NT2/D1 (cell line): ENCODE measurements at regions not wholly inside any gene's neighbourhood (a gene's known extent, or its start where the extent isn't known, plus 50 kb on each side); places are given as distances from the start of the nearest gene placed in this dataset.

Source experiments
- SUZ12 ChIP-seq: IDR thresholded peaks from 2 replicates; pipeline ENCODE4 v1.6.1; 2011; ENCODE audit not compliant: insufficient read length, insufficient read depth; ENCODE audit errors: extremely low read depth
- YY1 ChIP-seq: IDR thresholded peaks from 2 replicates; pipeline ENCODE4 v1.6.1; 2011; ENCODE audit not compliant: insufficient read length, insufficient read depth
- ZNF274 ChIP-seq: IDR thresholded peaks from 2 replicates; pipeline ENCODE4 v1.6.1; 2011; ENCODE audit warnings: mild to moderate bottlenecking, low read depth, low read length

GRCh38 chr7:15836651-15837050, 150.2 kb upstream of the MEOX2 start:
- TF ChIP-seq SUZ12 (no peak), ZNF274 (no peak), YY1 (no peak)
